NCI-H345 treated with DMSO at 0.1 percent for 48 hours (cell line): ENCODE measurements at regions not wholly inside any gene's neighbourhood (a gene's known extent, or its start where the extent isn't known, plus 50 kb on each side); places are given as distances from the start of the nearest gene placed in this dataset.
"Not testable (repeated sequence)": the region's sequence is repeated elsewhere in the genome, so short reads cannot be mapped to it uniquely, and the experiment has no call there.

Experiments
- DNase-seq: peaks from one replicate; lab custom pipeline; 2025; ENCODE audit not compliant: unreplicated experiment; lab: John Stamatoyannopoulos, UW

DNA sequence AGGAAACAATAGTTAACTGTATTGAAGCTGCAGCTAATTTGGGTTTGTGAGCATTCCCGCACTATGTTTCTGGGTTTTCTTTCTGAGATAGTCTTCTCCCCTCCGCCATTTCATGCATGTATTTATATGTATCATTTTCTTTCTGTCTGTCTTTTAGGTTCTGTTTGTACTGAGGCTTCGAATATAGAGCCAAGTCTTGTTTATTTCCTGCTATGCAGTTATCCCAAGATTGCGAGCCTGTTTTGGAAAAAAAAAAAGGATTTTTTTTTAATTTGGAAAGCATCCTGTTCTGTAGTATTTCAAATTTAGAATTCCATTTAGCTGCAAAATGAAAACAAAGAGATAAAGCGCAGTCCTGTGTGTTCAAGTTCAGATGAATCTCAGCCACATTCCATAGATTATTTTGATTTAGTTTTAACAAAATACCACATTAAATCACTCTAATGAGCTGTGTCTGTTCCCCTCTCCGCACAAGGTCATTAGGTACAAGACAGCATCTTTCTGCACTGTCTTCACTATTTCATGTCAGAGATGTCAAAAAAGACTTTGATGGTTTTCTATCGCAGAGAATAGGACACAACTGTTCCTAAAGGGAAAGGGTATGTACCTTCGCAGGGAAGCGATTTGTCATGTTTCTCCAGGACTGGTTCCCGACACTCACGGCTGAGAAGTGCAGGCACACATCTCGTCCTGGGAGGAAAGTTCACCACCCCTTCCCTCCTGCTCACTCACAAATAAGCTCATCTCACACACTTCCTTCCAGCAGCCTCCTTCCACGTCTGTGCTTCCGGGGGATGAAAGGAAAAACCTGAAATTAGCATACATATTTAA is 443.4 kb downstream of the ZNF516 start:
- no peak for DNase-seq

DNA sequence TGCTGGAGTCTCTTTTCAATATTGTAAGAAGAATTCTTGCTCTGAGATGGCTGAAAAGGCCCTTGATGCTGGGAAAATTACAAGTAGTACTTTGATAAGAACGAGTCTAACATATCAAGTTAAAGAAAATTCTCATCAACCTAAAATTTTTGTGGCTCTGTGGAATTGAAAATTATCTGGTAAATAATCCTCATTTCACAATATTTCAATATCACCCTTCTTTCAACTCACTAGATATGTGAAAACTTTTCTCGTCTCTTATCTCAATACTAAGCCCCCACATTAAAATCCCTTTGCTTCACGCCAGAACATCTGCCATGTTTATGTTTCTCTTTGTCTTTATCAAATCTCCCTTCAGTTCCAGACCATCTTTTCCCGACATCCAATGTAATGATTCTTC is 448.8 kb downstream of the ZNF516 start:
- DNase-seq: no peak

DNA sequence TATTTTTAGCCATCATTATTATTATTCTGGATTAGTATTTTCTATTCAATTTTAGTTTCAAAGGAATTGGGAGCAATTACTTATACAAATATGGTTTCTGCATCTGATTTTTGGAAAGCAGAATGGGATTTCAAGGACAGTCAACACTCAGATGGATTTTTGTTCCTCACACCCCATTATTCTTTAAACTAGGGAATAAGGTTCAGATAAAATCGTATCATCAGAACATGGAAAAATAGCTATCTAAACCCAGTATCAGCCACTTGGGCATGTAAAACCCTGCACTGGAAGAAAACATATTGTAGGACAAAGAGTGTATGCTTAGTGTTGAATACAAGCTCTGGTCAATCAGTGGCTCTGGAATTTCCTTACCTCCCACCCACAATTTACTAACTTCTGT is 452.5 kb downstream of the ZNF516 start:
- no peak for DNase-seq

DNA sequence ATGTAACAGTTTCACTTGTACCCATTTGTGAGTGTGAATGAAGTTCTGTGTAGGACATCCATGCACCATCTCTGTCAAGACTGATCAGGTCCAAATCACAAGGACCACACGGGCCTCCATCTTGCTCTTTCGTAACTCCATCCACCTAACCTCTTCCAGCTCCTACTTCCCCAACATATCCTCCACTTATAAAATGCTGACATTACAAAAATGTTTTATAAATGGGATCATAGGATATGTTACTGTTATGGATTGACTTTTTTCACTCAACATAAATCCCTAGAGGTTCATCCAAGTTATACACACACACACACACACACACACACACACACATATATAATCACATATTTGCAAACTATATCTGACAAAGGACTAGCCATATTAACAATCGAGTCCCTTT is 476.8 kb downstream of the ZNF516 start:
- no peak for DNase-seq

DNA sequence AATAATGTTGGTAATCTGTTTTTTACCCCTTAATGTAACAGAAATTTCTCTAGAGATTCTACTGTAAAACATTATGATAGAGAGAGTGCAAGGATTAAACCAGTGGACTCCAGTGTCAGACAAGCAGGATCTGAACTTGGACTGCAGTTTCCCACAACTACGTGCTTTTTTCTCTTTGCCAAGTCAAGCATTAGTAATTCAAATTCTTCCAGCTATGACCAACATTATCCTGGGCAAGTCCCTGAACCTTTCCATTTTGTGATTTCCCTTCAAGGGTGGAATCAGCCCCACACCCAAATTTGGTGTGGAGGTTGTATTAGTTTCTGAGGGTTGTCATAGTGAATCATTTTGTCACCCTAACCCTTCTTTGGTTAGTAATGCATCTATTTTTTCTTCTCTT is 482.0 kb downstream of the ZNF516 start:
- no peak for DNase-seq

DNA sequence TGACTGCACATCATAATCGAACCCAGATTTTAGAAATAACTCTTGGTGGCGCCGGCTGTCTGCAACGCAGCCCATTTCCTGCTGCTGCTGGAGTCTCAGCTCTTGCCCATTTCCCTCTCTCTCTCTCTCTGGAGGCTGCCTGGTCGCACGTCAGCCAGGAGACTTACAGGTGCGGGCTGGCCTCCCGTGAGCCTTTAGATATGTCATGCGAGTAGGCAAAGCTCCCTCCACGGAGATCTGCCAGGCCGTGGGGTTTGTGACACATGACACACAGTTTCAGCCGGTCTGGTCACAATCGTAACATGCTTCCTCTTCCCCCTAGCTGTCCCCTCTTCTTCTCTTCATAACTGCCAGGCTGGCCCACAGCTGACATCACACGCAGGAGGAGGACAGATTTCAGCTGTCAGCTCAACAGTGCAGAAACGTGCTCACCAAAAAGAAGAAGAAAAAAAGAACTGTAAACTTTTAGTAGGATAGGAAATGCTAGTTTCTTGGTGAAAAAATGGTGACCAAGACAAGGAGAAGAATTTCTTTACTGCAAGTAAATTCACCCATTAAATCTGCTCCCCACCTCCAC is 489.3 kb downstream of the ZNF516 start:
- DNase-seq: peak; percentile 44

DNA sequence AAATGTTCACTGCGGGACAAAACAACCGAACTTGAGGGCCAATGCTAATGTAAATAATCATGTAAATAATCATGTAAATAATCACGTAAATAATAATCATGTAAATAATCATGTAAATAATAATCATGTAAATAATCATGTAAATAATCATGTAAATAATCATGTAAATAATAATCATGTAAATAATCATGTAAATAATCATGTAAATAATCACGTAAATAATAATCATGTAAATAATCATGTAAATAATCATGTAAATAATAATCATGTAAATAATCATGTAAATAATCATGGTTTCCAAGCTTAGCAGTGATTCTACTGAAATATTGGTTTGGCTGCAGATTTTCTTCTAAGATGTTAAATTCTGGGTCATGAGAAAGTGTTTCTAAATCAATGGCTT is 507.1 kb downstream of the ZNF516 start:
- DNase-seq: not testable (repeated sequence)

DNA sequence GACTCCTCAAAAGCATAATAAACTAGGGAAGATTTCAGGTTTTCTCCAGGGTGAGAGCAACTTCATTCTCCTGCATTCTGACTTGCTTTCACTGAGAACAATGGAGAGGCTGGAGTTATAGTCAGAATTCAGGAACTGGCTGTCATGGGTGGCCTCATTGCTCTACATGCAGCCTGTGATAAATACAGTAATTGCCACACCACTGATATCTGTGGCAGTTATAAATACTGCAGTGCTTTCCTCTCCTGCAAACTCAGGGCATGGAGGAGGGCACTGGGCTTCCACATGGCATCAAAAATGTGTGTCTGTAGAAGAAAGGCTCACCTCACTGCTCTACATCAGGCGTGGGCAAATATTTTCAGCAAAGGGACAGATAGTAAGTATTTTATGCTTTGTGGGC is 510.2 kb downstream of the ZNF516 start:
- DNase-seq: no peak

DNA sequence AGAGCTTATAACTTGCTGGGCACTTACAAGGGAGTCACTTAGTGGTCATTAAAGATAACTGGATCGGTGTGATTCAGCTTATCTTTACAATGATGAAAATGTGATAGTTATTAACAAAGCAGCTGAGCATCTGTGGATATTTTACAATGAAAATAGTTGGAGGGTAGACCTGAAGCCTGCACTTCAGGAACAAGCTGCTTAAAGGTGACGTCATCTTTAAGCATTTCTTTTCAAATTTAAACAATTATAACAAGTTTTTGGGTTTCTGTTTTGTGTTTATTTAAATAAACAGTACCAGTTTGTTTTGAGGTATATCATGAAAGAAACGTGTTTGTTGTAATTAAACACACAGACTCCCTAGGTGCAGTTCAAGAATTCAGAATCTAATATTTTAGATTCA is 513.9 kb downstream of the ZNF516 start:
- DNase-seq: no peak

DNA sequence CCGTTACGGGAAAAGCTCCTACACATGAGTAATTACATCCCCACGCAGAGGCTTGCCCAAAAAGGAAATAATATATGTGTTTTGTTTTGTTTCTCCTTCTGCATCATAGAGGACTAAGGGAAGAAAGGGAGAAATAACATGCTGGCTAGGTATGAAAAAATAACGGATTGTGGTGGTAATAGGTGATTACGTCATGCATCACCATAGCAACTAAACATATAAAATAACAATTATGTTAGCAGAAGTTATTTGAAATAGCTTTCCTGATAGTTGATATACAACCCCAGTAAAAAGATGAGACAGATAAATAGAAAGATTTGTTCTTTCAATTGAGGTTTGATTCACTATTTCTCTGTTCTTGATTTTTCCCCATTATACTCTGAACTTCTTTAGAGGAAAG is 518.0 kb downstream of the ZNF516 start:
- DNase-seq: no peak

DNA sequence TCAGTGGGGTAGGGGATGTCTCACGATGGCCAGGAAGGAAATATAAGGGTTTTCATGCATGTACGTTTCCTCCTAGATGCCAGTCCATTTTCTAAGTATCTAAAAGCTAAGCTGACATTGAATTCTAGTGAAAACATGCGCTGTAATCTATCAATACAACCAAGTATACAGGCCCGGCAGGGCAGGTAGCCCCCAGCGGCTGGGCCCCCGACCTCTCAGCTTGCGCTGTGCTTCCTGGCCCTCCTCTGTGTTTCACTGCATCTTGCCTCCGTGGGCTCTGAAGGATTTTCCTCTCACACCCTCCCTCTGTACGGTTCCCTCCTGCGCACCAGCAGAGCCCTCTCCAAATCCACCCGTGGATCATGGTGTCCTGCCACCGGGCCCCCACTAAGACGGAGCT is 524.8 kb downstream of the ZNF516 start:
- no peak for DNase-seq

DNA sequence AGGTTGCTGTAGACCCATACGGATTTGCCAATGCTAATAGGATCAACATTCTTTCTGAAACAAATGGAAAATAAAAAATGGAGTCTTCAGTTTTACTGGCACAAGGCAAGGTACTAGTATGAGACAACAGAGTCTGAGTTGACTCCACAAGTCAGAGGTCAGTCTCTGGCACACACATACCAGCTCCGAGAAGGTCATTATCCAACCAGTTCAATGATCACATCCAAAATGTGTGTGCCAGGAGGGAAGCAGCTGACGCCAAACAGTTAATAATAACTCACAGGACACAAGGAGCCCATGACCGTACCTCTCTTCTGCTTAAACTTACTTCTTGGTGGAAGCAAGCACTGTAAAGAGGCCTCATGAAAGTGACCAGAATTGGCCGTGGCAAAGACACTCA is 528.6 kb downstream of the ZNF516 start:
- DNase-seq: no peak

DNA sequence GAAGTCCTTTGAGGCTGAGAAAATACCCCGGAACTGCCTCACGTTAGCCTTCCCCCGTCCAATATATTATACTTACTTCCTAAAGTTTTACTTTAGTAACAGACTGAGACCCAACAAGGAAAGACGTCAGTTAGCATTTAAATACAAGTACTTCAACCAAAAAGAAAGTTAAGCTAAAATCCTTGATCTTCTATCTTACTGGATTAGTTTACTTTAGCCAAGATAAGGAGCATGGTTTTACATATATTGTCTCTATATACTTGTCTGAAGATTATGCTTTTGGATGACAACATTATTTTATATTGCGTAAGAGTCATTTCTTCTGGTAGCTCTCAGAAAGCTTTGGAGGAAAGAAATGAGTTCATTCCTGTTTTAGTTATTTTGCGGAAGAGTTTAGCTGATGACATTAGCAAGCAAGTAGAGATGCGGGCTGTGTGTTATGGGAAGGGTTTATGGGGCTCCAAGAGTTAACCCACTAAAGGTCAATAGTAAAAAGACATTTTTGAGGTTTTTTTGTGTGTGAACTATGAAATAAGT is 532.9 kb downstream of the ZNF516 start:
- no peak for DNase-seq

DNA sequence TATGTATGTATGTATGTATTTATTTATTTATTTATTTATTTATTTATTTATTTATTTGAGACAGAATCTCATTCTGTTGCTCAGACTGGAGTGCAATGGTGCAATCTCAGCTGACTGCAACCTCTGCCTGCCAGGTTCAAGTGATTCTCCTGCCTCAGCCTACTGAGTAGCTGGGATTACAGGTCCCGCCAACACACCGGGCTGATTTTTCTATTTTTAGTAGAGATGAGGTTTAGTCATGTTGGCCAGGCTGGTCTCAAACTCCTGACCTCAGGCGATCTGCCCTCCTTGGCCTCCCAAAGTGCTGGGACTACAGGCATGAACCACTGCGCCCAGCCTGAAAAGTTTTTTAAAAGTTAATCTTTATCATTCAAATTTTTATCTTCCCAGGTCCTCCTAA is 532.9 kb upstream of the SMIM21 start:
- not testable (repeated sequence) for DNase-seq

DNA sequence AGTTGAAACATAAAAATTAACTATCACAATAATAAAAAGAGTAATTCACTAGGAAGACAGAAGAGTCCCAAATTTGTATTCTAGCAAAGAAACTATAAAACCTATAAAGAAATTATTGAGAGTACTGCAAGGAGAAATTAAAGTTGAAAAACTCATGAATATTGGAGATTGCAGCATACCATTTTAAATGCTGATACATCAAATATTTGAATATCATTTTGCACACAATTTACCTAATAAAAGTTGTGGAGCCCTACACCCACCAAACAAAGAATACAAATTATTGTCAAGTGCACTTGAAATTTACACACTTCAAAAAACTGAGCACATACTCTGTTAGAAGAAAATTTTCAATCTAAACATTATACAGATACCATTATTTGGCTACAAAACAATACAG is 531.6 kb upstream of the SMIM21 start:
- DNase-seq: no peak

DNA sequence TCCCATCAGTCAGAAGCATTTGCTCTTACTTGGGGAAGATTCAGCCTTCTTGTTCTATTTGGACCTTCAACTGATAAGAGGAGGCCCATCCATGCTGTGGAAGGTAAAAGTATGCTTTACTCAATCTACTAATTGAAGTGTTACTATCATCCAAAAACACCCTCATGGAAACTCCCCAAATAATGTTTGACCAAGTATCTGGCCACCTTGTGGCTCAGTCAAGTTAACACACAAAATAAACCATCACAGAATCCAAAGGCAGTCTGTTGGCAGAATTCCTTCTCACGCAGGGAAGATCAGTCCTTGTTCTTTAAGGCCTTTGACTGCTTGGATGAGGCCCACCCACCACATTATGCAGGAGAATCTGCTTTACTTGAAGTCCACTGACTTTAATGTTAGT is 531.2 kb upstream of the SMIM21 start:
- DNase-seq: no peak

DNA sequence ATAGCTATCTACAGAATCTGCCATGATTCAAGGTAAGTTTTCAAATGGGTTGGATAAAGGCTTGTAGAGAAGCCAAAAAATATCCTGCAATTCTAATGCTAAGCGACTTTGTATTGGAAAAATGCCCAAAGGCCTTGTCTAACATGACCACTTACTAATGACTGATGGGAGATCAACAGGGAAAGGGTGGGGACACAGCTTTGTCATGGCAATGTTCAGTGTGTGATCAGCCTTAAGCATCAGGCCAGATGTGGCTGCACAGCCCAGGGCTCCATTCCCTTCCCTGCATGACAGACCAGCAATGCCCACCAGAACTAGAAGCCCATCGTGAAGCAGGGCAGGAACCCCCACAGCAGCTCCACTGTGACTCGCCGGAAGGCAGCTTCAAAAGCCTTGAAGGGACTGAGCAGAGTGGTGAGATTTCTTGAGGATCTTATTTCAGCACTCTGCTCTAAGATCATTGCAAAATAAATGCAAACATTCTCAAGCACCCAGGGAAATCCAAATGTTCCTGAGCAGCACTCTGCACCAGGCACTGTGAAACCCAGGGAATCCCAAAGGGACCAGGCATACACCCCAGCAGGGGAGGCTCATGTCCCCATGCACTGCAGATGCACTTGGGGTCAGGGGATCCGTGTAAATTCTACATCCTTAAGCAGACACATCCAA is 517.9 kb upstream of the SMIM21 start:
- DNase-seq: no peak

DNA sequence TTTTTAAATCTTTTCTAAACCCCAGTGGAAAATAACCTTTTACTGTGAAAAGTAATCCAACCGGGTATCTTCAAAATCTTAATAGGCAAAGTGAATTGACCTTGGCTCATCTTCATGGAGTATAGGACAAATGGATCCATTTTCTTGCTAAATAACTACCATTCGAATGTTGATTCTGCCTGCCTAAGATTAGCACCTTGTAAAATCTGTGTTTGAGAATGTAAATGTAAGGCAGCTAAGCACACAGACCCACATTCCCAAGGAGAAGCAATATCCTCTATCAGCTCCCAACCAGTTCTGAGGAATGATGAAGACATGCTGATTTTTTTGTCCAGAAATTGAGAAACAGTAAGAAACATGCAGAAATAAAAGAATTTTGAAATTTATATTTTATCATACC is 509.8 kb upstream of the SMIM21 start:
- DNase-seq: no peak

DNA sequence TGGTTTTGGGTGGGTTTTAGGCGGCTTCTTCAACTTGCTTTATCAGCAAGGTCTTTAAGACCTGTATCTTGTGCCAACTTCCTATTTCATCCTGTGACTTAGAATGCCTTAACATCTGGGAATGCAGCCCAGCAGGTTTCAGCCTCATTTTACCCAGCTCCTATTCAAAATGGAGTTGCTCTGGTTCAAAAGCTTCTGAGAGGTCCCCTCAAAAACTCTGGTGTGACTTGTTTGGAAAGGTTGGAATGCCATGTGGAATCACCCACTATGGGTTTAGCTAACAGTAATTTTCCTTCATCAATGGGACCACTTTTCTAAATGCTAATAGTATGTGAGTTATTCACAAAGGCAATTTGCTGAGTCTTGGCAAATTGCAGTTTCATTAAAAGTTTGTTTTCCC is 509.4 kb upstream of the SMIM21 start:
- DNase-seq: no peak

DNA sequence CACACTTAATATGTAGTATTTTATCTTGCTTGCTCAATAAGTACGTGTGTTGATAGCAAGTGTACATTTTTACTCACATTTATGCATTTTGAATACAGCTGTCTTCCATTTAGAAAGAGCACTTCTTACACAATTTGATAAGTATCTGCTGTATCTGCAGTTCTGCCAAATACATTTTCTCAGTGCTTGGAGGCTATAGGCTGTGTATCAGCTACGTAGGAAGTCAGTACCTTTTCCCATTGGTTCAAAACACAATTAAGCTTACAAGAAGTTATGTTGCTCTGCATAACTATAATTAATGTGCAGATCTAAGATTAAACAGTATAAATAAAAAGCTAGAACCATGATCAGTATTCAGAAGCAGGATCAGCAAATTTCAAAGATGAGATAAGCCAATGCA is 503.6 kb upstream of the SMIM21 start:
- no peak for DNase-seq

DNA sequence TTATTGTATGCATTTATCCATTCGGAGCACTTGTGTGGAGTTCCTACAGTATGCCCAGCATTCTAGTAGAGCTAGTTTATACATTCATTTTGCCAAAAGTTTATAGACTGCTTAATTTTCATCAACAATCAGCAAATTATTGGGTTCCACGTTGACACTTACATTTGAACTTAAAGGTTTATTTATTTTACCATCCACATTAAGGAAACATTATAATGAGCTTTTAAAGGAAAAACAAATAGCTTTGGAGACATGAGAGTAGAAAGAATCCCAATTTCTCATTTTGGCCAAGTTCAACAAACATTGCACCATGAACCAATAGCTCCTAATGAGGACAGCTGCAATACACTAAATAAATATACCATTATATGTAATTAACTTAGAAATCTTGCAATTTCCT is 501.2 kb upstream of the SMIM21 start:
- no peak for DNase-seq

DNA sequence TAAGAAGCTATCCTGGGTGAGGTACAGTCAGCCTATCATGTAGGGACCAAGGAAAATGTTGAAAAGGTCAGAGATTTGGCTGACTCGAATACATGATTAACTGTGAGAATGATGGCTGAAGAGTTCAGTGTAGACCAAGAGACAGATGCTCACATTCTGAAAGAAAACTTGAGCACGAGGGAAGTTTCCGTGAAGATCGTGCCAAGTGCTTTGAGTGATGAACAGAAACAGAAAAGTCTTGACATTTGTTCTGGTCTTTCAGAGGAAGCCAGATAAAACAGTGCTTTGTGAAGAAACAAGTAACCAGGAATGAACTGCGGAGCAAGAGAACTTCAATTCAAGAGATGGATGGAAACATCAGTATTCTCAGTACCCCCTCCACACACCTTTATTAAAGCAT is 500.3 kb upstream of the SMIM21 start:
- DNase-seq: no peak
